BE2C (cell line): ENCODE measurements at regions not wholly inside any gene's neighbourhood (a gene's known extent, or its start where the extent isn't known, plus 50 kb on each side); places are given as distances from the start of the nearest gene placed in this dataset.
A peak's percentile ranks its signal among the peaks of the same experiment; 100 is the strongest.

Experiments used
- DNase-seq: peaks from one replicate; pipeline ENCODE4 v3.0.0-alpha.2; 2020
- H3K27me3 ChIP-seq: fragments of 250-450 bp; sonication (Bioruptor Pico); 2 replicates; pipeline ENCODE4 v1.5.1; 2020; ENCODE audit warnings: mild to moderate bottlenecking
- H3K36me3 ChIP-seq: fragments of 250-450 bp; sonication (Bioruptor Pico); 2 replicates; pipeline ENCODE4 v1.5.1; 2020; ENCODE audit warnings: mild to moderate bottlenecking
- H3K4me1 ChIP-seq: fragments of 250-450 bp; sonication (Bioruptor Pico); 2 replicates; pipeline ENCODE4 v1.5.1; 2020
- H3K4me3 ChIP-seq: 2 replicates; pipeline ENCODE4 v1.5.1; 2011; ENCODE audit warnings: low read depth, low read length
- H3K9me3 ChIP-seq: fragments of 250-450 bp; sonication (Bioruptor Pico); 2 replicates; pipeline ENCODE4 v1.5.1; 2020
- TF ChIP-seq, protein P1 (sequence below): IDR thresholded peaks from 2 replicates; pipeline ENCODE4 v1.5.1; 2012; ENCODE audit warnings: mild to moderate bottlenecking, low read depth, low read length

DNA sequence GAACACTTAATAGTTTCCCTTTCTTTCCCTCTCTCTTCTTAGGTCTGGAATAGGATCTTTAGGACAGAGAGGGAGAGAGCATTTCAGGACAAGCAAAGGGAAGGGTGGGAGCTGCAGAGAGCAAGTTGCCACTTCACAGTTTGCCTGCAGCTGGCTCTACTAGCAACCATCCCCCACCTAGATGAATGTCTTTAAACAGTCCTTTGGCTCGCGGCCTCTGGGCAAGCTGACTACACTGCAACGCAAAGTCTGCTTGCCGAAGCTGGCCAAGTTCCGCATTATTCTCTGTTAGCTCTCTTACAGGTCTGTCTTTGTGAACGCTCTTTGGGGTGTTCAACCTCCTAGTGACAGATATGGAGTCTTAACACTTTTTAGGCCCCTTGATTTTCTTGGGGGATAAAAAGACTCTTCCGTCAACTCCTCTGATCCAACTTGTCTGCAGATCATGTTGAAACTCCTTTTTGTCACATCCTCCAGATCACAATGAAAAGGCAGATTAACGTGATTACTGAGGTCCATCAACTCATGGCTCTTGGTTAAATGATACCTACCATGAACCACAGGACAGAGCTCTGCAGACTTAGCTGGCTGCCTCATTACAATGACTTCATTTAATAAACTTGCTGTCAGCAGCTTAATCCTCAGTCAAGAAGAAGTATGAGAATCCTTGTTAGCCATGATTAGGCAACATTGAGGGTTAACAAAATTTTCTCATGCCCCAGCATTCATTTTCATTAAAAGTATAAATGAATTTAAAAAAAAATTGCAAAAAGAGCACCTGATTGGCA lies 74.6 kb downstream of the SLC4A3 start:
- Histone ChIP-seq H3K4me3 (no peak overlapping the region), H3K36me3 (no peaks in the 10 kb centered on the region), H3K27me3 (peaks cover 34% of the 10 kb centered on the region), H3K4me1 (no peaks in the 10 kb centered on the region), H3K9me3 (no peaks in the 10 kb centered on the region)
- DNase-seq, result no peak
- TF ChIP-seq, protein P1, sequence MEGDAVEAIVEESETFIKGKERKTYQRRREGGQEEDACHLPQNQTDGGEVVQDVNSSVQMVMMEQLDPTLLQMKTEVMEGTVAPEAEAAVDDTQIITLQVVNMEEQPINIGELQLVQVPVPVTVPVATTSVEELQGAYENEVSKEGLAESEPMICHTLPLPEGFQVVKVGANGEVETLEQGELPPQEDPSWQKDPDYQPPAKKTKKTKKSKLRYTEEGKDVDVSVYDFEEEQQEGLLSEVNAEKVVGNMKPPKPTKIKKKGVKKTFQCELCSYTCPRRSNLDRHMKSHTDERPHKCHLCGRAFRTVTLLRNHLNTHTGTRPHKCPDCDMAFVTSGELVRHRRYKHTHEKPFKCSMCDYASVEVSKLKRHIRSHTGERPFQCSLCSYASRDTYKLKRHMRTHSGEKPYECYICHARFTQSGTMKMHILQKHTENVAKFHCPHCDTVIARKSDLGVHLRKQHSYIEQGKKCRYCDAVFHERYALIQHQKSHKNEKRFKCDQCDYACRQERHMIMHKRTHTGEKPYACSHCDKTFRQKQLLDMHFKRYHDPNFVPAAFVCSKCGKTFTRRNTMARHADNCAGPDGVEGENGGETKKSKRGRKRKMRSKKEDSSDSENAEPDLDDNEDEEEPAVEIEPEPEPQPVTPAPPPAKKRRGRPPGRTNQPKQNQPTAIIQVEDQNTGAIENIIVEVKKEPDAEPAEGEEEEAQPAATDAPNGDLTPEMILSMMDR, result no peak

DNA sequence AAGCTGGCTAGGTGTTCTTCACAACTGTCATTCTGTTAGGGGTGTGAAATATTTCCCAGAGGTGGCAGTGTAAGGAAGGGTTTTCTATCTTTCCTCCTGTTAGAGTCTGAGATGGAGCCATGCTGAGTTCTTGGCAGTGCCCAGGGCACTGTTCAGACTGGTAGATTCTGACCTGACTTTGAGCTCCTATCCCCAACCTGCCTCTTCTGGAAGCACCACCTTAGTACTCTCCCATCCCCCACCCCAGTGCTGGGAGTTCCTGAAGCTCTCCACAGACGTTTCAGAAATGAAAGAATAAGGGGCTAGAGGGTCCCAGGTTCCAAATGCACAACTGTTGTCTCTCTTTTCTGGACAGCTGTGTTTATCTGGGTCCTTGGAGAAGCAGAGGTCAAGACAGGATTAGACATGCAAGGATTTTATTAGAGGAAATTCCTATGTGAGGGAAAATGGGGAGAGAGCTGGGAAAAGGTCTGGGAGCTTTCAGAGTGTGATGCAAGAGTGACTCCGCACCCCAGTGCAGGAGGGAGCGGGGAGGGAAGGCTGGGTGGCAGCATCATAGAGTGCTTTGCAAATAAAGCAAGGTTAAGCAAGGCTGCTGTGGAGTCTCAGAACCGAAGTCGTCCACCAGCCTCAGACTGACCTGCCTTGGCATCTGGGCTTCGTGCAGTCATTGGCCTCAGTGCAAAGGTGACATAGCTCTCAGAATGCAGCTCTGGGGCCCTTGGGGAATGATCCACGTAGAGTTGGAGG lies 75.5 kb downstream of the SLC4A3 start:
- Histone ChIP-seq H3K27me3 (peaks cover 25% of the 10 kb centered on the region), H3K4me1 (no peaks in the 10 kb centered on the region), H3K4me3 (no peak overlapping the region), H3K9me3 (no peaks in the 10 kb centered on the region), H3K36me3 (no peaks in the 10 kb centered on the region)
- TF ChIP-seq, protein P1, result no peak
- DNase-seq, result no peak

DNA sequence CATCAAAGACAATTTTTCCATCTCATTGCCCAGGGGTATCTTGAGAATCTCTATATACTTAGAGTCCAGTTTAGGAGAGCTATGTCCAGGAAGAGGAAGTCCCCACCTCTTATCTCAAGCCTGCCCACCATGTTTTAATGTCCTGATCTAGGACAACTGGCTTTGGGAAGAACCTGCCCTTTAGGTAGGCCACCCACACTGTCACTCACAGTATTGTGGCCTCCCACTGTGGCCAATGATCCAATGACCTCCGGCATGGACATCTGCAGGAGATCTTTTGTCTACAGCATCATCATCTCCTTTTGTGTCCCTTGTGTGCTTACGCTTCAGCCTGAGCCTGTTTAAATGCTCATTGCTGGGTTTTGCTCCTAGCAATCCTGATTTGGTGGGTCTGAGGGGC lies 77.4 kb downstream of the SLC4A3 start:
- TF ChIP-seq, protein P1, result no peak
- DNase-seq, result no peak
- Histone ChIP-seq H3K4me1 (no peaks in the 10 kb centered on the region), H3K36me3 (no peaks in the 10 kb centered on the region), H3K9me3 (no peaks in the 10 kb centered on the region), H3K4me3 (no peak overlapping the region), H3K27me3 (peaks cover 8% of the 10 kb centered on the region)

DNA sequence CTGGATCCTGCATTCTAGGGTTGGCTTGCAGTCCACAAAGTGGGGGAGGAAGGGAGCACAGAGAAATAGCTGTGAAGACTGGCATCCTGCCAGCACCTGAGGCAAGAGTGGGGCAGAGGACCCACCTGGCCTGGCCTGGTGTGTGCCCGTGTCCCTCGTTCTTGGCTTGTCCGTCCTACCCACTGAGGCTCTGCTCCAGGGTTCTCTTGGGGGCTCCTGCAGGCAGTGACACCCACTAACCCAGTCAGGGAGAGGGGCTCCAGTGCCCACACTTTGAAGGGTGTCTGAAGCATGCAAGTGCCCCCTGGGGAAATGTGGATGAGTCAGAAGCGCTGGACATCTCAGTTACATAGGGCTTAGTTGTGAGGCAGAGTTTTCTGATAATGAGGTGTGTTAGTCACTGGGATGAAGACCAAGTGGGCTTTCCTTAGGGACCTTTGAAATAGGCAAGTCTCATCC lies 79.4 kb downstream of the SLC4A3 start:
- Histone ChIP-seq H3K4me3 (no peak overlapping the region), H3K9me3 (no peaks in the 10 kb centered on the region), H3K36me3 (no peaks in the 10 kb centered on the region), H3K4me1 (no peaks in the 10 kb centered on the region), H3K27me3 (no peaks in the 10 kb centered on the region)
- TF ChIP-seq, protein P1, result no peak
- peak; percentile 20 for DNase-seq

DNA sequence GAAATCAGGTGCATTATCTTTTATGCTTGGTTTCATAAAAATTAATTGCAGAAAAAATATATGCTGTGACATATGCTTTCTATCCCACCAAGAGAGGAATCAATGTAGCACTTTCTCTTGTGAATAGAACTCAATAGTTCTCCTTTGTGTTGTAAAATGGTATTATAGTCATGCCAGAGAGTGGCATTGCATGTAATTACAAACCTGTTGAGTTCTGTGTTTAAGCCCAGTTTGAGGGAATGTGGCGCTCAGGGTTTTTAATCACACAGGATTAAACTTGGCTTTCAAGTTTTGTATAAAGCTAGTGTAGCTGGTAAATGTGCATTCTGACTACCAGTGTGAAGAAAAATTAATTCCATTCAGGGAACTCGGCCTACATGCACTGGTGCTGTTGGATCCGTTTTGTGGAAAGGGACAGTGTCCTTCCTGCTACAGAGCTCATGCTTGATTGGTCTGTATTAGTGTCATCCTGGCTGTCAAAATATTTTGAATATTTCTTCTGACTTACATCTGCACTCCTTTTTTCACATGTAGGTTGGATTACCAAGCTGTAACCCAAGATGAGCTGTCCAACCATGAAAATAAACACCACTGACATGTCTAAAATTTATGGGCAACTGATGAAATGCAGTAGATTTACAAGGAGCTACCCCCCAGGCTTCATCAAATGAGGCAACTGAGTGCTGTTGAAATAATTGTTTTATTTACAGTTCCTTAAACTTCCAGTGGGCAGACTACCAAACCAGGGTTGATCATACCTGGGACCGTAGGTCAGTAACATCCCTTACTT lies 80.3 kb downstream of the SLC4A3 start:
- Histone ChIP-seq H3K27me3 (no peaks in the 10 kb centered on the region), H3K4me1 (no peaks in the 10 kb centered on the region), H3K36me3 (no peaks in the 10 kb centered on the region), H3K4me3 (no peak overlapping the region), H3K9me3 (no peaks in the 10 kb centered on the region)
- TF ChIP-seq, protein P1, result no peak
- no peak for DNase-seq
